DMS 273 treated with DMSO at 0.1 percent for 48 hours (cell line): ENCODE measurements at regions not wholly inside any gene's neighbourhood (a gene's known extent, or its start where the extent isn't known, plus 50 kb on each side); places are given as distances from the start of the nearest gene placed in this dataset.

ENCODE experiments used
- DNase-seq: peaks from one replicate; lab custom pipeline; 2025; lab: John Stamatoyannopoulos, UW

DNA sequence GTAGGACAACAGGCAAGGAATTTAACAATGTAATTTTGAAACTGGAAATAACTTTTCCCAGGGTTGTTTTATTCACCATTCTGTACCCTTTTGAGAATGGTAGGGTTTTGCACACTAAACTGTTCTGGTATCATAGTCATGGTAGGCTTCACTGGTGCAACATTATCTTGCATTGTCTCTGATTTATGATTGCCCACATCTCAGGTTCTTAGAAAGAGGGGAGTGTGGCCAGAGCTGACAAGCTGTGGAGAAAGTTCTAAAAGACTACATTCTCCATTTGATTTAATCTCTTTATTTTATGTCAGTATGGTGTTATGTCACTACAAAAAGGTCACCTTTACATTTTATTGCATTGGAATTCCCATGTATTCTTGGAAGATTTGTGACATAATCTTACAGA lies 447.3 kb downstream of the GRIA2 start:
- DNase-seq: no peak

DNA sequence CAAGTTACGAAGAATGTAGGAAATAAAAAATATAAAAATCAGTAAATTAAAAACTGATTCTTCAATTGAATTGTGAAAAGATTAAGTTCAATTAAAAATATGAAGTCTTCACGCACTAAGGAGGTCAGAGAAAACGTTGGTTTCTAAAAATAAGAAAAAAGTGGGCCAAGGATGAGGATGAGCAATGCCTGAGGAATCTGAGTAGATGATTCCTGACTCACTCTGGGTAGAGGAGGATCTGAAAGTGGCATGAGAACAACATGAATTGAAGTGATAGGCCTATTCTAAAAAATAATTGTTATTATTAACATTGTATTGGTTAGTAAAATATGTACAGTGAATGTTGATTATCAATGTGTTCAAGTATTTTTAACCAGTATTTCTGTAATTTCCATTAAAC lies 444.2 kb downstream of the GRIA2 start:
- DNase-seq: no peak

DNA sequence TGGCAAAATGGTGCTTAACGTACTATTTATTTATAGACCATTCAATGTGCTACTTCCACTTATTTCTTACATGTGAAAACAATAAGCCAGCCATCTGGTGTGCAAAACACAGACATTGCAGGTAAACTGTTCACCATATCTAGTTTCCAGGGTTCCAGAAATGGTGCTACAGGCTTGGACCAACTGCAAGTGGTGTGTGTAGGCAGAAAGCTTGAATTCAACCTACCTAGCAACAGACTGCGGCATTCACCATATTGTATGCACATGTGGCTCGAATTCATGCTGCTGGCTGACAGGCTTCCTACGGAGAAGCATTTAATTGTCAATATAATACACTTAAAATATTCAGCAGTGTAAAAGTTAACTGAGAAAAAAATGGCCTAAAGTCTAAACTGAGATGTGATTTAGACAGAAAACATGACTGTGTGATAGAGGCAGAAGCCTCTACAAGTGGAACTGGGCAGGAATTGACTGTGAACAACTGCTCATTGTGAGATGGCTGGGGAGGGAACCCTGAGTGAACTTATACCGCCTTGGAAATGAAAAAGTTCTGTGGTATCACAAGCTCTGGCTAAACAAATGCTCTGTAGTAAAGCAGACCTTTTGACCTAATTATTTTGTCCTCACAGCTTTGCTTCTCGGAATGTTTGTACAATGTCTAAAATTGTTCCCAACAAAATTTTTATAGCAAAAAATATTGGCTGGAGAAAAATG lies 434.7 kb downstream of the GRIA2 start:
- DNase-seq: no peak

DNA sequence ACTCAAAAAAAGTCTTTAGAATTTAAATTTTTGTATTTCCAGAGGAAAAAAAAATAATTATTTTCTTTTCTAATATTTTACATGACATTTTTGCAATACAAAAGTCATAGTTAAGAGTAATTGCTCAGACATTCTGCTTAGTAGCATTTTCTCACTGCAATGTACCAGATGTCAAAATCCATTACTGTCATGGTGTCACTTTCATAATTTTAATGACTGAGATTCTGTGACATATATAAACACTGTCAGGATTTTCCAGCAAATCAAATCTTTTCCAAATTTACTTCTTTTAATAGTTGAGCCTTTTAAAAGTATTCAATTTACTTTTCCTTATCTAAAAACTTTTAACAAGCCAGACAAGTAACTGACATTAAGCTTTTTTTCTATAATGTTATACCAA lies 422.7 kb downstream of the GRIA2 start:
- no peak for DNase-seq

DNA sequence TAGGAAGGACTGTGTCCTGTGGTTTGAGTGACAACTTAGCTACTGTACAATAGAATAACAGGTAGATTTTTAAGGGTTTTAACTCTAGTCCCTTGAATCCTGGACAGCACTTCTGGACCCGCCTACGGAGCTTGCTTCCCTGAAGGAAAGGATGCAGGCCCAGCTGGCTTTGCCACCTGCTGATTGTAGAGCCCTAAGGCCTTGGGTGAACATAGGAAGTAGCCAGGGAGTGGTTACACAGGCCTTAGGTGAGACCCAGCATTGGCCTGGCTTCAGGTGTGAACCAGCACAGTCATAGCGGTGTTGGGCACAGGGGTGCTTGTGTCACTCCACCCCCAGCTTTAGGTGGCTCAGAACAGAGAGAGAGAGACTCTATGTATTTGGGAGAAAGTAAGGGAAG lies 413.5 kb downstream of the GRIA2 start:
- no peak for DNase-seq

DNA sequence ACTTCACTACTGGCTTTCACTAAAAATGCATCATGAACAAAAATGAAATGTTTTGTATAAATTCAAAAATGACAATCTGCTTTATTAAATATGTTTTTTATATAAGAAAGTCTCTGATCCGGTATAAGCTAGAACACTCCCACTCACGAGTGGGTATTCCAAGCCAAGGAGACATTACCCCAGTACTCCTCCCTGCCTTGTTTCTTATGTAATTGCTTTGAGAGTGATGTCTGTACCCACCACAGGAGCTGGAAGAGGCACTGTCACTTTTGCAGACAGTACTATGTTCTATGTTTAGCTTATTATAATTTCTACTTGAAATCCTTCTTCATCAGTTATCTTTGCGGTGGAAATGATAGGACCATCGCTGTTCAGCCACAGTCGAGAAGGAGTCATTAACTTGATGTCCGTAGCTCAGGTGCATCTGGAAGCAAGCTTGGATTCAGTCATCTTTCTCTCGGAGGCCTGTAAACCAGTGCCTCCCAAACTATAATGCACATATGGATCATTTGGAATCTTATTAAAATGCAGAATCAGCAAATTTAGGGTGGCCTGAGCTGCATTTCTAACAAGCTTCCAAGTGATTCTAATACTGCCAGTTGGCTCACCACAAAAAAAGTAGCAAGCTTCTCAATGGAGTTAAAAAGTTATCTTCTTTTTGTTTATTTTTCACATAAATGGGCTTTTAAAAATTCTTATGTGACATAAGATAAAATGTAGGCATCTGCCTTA lies 396.4 kb downstream of the GRIA2 start:
- no peak for DNase-seq

DNA sequence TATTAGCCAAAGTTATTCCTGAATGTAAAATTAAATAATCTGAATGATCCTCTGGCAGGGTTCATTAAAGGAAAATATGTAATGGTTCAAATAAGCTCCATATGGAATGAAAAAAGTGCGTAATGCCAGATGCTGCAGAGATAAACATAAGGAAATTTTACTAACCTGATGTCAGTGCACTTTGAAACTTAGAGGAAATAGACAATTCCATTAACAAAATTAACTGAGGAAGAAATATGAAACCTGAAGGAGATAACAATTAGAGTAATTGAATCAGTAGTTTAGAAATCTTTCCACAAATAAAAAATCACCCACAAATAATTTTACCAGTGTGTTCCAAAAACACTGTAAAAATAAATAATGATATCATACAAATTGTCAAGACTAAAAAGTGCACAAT lies 387.5 kb downstream of the GRIA2 start:
- DNase-seq: no peak

DNA sequence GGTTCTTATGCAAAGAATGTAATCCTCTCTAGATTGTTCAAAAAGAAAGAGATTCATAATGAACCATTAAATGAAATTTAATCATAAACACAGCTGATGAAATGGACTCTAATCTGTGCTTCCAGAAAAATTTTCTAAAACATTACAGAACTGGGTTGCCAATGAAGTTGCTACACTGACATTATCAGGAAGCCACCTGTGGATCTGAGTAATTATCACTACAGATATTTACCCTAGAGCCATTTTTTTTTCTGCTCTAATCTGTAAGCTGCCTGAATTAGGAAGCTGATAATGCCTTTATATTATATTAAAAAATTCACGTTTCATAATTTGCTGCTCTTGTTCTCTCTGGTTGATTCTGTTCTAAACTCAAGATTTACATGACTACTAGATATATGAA lies 380.1 kb downstream of the GRIA2 start:
- DNase-seq: no peak

DNA sequence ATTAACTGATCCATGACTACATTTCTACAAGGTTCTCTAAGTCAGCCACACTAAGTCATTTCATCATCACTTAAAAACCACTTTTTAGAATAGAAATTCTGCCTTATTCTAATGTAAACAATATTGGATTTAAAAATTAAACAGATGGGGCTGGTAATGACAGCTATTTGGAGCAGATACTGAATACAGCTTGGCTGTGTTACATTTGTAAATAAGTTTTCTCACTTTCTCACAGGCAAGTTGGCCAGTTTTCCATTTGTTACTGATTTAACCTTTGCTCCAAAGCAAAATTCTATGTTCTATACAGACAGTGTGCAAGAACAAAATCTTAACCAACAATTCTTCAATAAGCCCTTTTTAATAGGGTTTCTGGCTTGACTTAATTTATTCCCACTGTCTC lies 370.7 kb downstream of the GRIA2 start:
- no peak for DNase-seq

DNA sequence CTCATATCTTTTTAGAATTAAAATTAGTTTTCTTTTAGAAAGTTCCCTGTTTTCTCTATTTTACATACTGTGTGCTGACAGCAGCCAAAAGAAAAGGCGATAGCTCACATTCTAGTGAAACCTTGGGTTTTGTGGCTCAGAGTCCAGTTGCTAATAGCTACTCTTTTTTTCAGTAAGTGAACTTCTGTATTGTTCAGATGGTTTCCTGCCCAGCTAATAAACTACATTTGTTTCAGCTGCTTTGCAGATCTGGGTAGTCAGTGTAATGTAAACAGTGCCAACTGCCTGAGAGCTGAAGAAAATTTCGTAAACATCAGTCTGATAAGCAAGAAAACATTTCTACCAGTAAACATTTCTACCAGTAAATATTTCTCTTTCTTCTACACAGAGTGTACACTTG lies 370.2 kb downstream of the GRIA2 start:
- DNase-seq: no peak

DNA sequence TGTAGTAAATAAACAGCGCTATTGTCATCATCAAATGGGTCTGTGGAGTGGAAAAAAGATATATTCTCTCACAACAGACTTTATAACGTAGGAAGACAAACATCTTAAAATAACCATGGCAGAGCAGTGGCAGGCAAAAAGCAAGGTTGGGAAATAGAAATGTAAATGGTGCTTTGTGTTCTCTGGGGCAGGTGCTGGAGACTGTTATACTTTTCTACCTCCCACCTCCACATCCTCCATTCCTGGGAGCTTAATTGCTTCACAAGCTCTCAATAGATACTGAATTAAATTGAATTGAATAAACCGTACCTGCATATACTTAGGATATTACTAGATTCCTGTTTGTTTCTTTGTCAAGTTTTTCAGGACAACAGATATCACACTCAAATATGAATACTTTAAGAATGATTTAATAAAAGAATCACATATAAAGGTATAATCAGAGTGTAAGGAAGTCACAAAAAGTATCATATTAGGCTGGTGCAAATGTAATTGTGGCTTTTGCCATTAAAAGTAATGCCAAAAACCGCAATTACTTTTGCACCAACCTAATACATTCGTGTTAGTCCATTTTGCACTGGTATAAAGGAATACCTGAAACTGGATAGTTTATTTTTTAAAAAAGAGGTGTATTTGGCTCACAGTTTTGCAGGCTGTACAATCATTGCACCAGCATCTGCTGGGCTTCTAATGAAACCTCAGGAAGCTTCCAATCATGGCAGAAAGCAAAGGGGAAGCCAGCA lies 367.3 kb downstream of the GRIA2 start:
- no peak for DNase-seq

DNA sequence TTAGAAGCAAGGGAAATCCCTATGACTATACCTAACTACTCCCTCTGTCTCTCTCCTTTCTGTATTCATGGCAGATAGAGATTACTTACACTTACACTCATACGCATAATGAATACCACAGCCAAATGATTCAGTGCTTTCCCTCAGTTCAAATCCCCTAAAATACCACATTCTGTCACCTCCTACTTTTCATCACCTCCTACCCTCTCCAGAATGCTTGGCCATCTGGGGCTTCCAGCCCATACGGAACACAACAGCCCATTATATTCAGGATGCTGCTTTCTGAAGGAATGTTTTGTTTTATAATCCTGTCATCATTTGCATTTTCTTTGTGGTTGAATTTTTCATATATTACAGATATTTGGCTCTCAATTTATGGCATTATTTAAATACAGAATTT lies 361.6 kb downstream of the GRIA2 start:
- no peak for DNase-seq

DNA sequence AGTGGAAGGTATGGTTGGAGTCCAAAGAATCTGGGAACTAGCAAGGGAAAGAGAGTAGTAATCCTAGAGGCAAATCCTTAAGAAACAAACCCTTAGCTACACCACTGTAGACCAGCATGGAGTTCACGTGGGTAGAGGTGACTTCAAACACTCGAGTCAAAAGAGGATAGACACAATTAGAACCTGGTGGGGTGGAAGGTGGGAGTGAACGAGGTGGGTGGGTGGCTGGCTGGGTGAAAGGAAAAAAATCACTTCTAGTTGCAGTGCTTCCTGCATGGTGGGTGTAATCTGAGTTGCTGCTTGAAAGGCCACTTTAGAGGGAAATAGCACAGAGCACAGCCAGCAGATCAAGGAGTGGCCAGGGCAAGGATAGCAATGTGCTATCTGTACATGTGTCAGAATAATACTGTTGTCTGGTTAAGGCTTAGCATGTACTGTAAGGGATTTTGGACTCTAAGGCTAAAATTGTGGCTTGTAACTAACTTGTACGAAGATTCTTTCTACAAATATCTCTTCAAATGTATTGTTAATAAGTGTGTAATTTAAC lies 356.2 kb downstream of the GRIA2 start:
- DNase-seq: no peak

DNA sequence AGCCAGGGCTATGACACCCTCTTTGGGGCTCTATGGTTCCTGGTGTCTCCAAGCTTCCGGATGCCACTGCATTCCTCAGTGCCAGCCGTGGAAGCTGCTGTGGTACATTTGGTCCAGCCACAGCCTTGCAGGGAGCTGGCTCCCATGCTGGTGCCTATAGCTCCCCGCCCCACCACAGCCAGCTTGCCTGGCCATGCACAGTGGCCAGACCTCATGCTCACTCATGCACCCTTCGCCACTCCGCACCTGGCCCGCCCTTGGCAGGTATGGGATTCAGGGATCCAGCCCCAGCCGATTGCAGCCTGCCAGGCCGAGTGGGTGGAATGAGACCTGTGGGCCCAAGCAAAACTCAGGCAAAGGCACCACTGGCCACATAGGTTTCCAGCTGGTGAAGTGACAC lies 354.8 kb downstream of the GRIA2 start:
- DNase-seq: no peak

DNA sequence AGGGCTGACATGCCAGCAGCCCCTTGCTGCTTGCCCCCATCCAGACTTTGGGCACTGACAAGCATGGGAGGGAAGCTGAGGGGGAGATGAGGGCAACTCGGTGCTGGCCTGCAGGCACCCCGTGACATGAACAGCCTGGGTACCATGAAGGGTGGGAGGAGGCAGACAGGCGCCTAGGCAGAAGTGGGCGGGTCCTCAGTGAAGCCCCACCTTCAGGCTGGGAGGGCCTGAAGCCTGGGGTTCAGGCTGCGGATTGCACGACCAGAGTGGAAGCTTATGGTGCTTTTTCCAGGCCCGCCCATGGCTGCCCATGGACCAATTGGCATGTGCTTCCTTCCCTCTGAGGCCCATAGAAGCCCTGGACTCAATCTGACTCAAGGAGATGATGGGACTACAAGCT lies 354.1 kb downstream of the GRIA2 start:
- no peak for DNase-seq

DNA sequence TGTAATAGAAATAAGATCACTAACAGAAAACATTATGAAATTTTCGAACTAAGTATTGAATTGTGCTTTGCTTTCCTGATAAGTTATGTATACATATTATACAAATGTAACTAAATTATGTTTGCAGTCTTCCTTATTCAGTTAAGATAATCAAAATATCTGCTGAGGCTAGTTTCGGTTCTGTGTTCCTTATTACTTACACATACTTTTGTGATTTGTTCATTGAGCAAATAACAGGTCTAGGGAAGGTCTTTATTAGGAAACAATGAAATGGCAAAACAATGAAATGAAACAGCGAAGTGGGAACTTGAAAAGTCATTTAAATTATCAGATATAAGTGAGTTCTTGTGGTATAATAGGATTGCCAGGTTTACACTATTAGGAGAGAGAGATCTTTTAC lies 352.4 kb downstream of the GRIA2 start:
- no peak for DNase-seq

DNA sequence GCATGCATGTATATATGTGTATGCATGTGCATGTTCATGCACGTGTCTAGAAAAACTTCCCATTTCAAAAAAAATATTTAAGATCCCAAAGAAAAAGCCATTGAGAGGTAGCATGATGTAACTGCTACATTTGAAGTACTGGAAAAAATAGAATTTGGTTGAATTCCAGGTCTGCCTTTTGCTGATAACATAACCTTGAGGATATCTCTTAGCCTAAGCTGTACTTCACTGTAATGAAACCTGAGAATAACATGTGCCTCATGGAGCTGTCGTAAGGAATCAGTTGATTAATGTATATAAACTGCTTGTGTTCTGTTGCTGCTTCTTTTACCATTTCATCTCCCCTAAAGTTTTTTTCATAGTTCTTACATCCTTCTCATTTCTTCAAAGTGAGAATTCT lies 351.8 kb downstream of the GRIA2 start:
- DNase-seq: no peak

DNA sequence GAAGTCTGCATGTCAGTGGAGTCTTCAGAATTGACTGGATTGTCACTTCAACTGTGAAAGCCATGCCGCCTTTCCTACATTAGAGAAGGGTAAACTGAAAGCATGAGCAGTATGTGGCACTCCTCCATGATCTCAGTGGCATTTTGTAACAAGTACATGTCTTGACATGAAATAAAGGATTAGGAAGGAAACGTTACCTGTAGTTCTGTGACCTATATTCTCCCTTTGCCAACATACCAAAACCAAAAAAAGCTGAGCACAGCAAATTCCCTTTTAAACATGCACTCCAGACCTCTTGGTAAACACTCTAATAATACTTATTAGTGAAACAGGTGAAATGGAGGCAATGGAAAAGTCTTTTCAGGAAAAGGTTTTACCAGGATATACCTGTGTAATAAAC lies 344.2 kb downstream of the GRIA2 start:
- no peak for DNase-seq

DNA sequence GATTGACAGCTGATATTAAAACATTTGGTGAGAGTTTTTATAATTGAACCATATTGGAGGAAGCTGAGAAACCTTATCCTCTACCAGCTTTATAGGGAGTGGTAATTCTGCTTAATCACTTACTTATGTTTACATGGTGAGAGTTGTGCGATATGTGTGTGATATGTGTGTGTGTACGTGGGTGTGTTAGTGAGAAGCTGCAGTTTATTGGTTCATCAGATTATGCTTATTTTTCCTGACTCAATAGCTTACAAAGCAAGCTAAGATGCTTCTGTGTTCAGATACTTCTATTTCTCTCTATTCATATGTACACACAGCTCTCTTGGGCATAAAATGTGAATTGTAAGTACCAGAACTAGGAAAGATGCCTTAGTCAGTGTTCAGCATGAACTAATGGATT lies 343.7 kb downstream of the GRIA2 start:
- DNase-seq: no peak

DNA sequence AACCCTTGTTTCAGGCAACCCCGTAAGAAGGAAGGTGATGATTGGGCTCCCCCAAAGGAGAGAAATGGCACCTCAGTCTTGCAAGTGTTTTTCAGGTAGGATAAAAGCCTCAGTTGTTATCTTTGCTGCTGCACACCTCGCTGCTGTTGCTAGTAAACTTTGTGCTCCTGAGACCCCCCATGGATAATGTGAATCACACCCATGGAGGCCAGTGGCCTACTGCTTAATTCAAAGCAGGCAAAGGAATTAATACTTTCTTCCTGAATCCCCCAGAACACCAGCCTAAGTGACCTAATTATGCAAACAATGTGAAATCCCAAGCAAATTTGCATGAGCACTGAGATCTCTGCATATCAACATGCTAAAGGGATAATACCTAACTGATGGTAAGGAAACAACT lies 337.5 kb downstream of the GRIA2 start:
- no peak for DNase-seq

DNA sequence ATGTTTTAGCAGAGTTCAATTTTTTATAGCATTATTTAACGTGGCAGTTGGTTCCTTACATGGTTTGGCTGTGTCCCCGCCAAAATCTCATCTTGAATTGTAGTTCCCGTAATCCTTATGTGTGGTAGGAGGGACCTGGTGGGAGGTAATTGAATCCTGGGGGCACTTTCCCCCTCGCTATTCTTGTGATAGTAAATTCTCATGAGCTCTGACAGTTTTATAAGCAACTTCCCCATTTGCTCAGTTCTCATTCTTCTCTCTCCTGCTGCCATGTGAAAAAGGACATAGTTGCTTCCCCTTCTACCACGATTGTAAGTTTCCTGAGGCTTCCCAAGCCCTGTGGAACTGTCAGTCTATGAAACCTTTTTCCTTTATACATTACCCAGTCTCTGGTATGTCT lies 329.5 kb downstream of the GRIA2 start:
- DNase-seq: no peak

DNA sequence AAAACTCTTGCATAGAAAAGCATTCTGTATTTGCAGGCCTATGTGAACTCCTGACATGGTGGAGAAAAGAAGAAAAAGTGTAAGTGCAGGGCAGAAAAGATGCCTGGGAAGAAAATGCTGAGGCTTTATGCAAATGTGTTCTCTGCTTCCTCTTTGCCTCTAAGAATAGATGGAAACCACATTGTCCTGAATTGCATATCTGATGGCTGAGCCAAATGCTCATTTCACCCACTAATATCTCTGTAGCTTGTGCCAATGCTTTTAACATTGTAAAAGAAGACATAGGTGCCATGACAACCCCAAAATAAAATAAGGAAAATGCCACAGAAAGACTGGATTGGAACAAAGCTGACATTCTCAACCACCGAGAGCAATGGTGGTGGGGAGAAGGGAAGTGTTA lies 307.4 kb downstream of the GRIA2 start:
- DNase-seq: no peak

DNA sequence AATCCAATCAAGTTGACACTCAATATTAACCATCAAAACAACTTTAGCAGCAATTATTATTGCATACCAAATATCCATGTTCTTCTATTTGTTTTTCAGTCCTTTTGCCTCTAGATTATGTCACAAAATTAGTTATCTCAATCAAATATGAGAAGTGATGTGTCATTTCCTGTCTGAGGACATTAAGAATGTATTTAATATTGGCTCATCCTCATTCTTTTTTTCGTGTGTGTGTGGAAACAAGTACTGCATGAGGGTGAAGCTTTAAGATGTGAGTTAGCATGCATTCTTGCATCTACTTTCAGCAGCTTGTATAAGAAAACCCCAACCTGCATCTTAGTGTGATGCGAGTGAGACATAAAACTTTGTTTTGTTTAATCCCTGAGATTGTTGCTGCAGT lies 301.4 kb downstream of the GRIA2 start:
- DNase-seq: no peak
